GDM1 (cell line): ENCODE measurements at regions not wholly inside any gene's neighbourhood (a gene's known extent, or its start where the extent isn't known, plus 50 kb on each side); places are given as distances from the start of the nearest gene placed in this dataset.
"Not testable (repeated sequence)": the region's sequence is repeated elsewhere in the genome, so short reads cannot be mapped to it uniquely, and the experiment has no call there.

Experiments
- DNase-seq: peaks from one replicate; lab custom pipeline; 2025; lab: John Stamatoyannopoulos, UW

DNA sequence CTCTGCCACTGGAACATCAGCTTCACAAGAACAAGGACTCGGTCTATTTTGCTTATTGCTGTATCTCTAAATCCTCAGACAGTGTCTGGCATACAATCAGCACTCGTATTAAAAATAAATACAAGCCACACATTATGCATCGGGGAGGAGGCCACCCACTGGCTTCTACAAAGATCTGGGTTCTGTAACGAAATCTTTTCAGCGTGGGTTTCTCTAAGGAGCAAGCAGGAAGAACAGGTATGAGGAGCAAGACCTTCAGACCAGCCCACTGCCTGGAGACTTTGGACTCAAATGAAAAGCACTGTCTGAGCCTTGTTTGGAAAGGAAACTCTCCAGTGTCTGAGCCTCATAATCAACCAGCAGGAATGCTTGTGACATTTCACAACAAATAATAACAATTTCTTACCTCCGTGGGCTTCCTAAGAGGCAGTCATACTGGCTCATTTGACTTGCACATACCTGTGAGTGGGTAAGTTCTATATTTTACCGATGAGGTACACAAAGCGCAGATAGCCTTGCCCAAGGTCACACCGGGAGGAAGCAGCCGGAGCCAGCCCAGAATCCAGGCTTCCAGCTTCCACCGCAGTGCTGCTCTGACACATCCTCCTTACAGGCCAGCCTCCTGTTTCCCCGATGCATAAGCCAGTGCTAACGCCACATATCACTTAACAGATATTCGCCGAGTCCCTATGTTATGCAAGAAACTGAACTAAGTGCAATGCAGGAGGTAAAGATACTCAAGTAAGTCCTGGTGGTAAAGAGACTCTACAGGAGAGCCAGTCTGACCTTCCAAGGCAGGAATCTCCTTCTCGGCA lies 118.6 kb upstream of the TNRC6C start:
- no peak for DNase-seq

GRCh38 chr17:77840513-77841165 lies 117.9 kb upstream of the TNRC6C start:
- DNase-seq, result no peak

- no peak for DNase-seq
Observed at GRCh38 chr17:77841742-77842527, 116.6 kb upstream of the TNRC6C start.

GRCh38 chr17:77842528-77843147 lies 115.9 kb upstream of the TNRC6C start:
- peak; percentile 27 for DNase-seq

- DNase-seq, result not testable (repeated sequence)
Observed at GRCh38 chr17:77843255-77843895, 115.1 kb upstream of the TNRC6C start.

GRCh38 chr17:77843896-77844295 lies 114.6 kb upstream of the TNRC6C start:
- no peak for DNase-seq

DNA sequence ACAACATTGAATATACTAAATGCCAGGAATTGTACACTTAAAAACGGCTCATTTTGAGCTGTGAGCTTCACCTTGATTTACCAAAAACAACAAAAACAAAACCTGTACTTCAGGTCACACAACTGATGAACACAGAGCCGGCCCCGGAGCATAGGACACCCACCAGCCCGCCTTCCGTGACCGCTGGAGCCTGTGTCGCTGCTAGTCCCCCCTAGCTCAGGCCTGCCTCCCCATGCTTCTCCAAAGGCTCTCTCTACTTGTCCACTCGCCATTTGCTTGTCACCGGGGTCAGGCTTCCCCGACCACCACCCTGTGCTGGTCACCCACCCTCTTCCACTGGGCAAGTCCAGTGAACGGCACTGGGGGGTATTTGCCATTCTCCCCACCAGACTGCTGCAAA lies 113.8 kb upstream of the TNRC6C start:
- no peak for DNase-seq

- DNase-seq, result no peak
Observed at GRCh38 chr17:77845541-77846225, 112.8 kb upstream of the TNRC6C start.

DNA sequence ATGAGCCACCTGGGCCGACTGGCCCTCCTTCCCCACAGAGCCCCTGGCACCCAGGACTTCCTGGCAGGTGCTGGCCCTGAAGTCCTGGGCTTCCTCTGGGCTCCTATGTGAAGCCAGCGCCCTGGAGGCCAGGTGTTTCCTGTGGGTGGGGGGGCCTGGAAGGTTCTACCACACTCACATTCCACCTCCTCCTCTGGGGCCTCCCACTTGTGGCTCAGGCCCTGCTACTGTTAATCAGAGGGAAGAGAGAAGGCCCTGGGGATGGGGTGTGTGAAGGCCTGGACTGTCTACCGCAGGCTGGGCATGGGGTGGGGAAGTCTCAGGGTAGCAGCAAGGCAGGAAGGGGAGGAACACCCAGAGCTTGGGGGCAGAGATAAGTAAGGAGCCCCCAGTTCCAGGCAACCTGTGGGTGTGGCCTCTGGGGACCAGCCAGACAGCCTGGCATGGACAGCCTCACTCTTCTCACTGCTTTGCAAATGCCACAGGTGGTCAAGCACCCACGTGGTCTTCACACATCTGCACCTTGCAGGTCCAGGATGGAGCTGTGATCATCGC lies 111.9 kb upstream of the TNRC6C start:
- DNase-seq, result peak; percentile 44

GRCh38 chr17:77847221-77848085 lies 111.0 kb upstream of the TNRC6C start:
- no peak for DNase-seq

DNA sequence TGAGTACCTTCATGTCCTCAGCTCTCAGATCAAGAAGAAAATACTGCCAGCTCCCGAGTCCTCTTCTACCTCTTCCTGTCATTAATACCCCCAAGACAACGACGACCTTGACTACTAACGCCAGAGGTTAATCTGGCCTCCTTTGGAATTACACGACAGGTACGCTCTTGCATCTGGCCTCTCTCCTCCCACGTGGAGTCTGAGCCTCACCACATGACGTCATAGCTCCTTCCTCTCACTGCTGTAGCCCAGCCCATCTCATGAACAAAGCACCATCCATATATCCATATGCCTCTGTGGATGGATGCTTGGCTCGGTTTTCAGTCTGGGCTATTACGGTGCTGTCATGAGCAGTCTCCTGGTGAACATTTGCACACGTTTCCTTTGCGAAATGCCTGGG lies 110.2 kb upstream of the TNRC6C start:
- no peak for DNase-seq

DNA sequence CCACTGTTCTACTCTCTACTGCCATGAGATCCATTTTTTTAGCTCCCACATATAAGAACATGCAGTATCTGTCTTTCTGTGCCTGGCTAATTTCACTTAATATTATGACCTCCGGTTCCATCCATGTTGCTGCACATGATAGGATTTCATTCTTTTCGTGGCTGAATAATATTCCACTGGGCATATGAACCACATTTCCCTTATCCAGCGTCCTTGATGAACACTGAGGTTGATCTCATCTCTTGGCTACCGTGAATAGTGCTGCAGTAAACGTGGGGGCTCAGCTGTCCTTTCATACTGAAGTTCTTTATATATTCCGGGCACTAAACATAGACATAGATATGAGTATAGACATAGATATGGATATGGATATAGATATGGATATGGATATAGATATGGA lies 109.3 kb upstream of the TNRC6C start:
- DNase-seq, result no peak

- DNase-seq, result no peak
Observed at GRCh38 chr17:77851921-77852320, 106.6 kb upstream of the TNRC6C start.

DNA sequence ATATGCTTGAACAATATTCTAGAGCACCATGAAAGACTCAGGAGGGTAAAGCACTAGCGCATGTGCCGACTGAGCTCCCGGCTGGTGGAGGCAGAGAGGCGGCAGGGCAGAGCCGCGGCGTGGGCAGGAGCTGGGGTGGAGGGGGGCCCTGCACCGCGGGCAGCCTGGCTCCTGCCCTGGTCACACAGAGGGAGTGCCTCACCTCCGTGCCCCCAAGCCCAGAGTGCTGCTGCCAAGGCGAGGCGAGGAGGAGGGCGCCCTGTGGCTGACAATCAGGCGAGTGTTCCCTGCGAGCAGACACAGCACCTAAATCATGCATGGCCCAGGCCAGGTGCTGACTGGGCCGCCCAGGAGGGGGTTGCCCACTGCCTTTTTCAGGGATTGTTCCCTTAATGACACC lies 105.8 kb upstream of the TNRC6C start:
- no peak for DNase-seq

DNA sequence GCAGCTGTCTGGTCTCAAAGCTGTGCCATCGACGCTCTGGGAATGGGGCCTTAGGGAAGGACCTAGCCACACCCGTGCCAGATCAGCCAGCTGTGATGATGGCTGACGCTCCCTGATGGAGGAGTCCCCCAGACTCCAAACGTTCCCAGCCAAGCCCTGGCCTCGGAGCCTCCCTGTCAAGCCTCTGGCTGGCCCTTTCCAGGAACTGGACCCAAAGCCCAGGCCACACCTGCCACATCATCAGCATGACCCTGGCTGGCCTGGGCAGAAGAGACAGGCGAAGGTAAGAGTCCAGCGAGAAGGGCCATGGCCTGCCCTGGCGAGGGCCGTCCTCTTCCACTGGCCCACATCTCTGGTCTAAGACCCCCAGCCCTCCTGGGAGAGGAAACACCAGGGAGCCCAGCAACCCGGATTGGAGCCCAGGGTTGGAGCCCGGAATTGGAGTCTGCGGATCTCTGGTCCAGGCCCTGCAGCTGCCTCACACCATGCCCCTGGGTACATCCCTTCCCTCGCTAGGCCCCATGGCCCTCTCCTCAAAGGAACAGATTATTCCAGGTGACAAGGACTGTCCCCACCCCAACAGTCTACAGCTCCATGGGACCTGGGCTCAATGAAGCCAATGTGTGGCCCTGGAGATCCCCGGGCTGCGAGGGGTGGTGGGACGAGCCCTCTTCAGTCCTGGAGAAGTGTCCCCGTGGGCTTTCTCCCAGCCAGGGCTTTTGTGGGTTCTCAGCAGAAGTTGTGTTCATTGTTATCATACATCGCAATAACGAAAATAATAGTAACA lies 105.1 kb upstream of the TNRC6C start:
- no peak for DNase-seq

- DNase-seq, result no peak
Observed at GRCh38 chr17:77854083-77854758, 104.3 kb upstream of the TNRC6C start.

GRCh38 chr17:77854759-77855745 lies 103.5 kb upstream of the TNRC6C start:
- no peak for DNase-seq
